CD4-positive, alpha-beta T cell treated with Interleukin-10 for 1 hour (primary cell): ENCODE measurements at regions not wholly inside any gene's neighbourhood (a gene's known extent, or its start where the extent isn't known, plus 50 kb on each side); places are given as distances from the start of the nearest gene placed in this dataset.
"Not testable (repeated sequence)": the region's sequence is repeated elsewhere in the genome, so short reads cannot be mapped to it uniquely, and the experiment has no call there.

Experiments used
- DNase-seq: peaks from one replicate; pipeline ENCODE4 v3.0.0-alpha.2; 2020

DNA sequence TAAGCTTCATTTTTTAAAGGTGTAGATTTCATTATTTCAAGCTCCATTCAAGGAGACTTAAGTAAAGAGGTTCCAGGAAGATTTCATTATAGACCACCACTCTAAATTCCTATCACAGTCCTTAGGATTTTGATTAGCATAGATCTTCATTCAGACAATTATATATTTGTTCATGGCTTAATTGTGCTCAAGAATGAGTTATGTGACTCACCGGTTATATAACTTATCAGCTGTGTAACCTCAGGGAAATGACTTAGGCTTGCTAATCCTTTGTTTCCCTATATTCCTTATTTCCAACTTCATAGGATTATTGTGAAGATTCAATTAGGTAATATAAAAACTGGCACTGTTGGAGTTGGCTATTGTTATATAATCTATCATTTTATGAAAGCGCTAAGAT is 632.8 kb upstream of the SPRY2 start:
- DNase-seq: no peak

DNA sequence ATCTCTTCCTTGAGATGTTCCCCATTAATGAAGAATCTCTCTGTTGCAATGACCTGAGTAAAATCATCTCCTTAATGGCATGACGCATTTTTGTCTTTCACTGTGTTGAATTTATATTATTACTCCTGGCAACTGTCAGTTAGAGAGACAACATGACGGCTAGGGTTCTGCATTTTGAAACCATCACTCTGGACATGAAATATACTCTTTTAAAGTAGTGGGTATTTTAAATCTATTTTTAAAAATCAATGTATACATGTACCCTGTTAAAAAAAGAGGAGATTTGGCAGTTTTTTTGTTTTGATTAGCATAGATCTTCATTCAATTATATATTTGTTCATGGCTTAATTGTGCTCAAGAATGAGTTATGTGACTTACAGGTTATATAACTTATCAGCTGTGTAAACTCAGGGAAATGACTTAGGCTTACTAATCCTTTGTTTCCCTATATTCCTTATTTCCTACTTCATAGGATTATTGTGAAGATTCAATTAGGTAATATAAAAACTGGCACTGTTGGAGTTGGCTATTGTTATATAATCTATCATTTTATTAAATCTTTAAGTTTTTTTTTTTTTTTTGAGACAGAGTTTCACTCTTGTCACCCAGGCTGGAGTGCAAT is 632.0 kb upstream of the SPRY2 start:
- DNase-seq: no peak

DNA sequence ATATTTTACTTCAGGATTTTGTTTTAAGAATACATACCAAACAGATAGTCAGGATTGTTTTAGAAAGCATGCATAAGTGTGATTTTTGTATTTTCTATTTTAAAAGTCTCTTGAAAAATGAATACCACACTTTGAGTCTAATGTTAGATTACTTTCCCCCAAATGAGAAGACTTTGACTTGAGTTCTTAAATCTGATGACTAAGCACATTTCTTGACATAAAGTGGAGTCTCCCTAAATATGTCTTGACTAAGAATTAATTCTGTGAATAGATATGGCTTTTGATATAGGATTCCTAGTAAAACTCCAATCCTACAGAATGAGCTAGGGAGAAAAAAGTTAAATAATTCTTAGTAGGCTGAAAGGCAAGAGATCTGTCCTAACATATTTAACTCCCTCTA is 624.2 kb upstream of the SPRY2 start:
- DNase-seq: no peak

DNA sequence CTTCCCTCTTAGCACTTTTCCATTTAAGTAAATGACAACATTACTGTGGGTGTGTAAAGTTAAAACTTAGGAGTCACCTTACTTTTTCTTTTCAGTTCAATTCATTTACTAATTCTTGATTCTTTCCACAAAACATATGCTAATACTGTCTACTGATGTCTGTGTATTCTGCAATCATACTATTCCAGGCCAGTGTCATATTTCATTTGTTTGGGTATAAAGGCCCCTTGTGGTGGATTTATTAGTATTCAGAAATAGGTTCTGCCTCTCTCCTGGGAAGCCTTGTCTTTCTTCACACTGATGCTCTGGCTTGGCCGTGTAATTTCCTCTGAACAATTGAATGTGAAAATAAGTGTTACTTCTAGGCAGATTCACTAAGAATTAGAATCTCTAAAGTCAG is 621.9 kb upstream of the SPRY2 start:
- DNase-seq: no peak

DNA sequence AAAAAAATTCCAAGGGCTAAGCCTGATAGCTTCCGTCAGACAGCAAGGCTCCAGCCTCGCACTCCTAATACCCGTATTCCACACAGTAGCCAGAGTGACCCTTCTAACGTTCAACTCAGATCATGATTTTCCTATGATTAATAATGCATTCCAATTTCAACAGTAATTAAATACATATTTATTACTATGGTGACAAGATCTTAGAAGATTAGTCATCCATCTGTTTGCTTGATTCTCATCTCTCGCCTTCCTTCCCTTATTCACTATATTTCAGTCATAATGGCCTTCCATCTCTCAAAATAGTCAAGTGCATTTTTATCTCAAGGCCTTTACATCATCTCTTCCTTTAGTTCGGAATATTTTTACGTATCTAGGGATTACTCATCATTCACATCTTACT is 621.2 kb upstream of the SPRY2 start:
- DNase-seq: no peak

DNA sequence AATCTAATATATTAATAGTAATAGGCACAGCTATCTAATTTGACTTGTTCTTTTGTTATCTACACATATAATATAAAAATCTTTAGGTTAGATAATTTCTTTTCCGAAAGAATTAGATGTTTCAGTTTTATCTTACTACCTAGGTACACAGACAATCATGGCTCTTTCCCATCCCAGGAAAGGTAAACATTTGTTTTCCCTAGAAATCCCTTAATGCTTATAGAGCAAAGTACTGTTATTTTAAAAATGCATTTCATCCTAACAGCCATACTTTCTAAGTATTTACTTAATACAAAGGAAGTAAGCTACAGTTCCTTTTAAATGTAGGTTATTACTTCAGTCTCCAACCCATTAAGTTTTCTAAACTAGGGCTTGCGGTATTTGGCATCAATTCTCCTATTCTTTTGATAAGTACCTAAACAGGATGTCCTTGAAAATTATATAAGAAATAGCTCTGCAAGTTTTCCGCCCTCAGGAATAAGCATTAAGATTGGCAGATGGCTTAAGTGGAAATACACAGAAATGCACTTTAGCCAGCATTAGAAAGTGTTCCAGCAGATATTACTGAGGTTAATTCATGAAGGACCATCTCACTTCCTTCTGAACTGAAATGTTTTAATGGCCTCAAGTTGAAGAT is 616.2 kb upstream of the SPRY2 start:
- no peak for DNase-seq

DNA sequence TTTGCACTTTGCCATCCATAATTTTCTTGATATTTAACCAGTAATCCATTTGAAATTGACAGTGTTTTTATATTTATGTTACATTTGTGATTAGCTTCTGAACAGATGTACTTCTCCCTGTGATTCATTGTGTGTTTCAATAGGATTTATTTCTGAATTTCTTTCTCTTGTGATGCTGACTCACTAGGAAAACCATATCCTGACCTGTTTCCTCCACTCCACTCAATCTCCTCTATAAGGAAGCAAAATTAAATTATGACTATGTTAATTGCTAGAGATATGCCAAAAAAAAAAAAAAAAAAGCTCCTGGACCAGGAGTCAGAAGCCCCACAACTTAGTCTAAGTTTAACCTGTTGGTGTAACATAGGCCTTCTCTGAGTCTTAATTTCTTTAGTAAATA is 614.6 kb upstream of the SPRY2 start:
- DNase-seq: no peak

DNA sequence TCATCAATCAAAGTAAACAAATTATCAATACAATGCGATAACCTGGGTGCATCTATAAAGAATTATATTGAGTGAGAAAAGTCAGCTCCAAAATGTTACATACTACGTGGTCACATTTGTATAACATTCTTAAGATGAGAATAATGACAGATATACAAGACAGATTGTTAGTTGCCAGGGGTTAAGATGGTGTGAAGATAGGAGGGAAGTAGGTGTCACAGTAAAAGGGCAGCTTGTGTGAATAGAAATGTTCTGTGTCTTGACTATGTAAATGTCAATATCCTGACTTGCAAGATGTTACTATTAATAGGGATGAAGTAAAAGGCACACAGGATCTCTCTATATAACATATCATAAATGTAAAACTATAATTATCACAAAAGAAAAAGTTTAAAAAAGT is 611.2 kb upstream of the SPRY2 start:
- no peak for DNase-seq

DNA sequence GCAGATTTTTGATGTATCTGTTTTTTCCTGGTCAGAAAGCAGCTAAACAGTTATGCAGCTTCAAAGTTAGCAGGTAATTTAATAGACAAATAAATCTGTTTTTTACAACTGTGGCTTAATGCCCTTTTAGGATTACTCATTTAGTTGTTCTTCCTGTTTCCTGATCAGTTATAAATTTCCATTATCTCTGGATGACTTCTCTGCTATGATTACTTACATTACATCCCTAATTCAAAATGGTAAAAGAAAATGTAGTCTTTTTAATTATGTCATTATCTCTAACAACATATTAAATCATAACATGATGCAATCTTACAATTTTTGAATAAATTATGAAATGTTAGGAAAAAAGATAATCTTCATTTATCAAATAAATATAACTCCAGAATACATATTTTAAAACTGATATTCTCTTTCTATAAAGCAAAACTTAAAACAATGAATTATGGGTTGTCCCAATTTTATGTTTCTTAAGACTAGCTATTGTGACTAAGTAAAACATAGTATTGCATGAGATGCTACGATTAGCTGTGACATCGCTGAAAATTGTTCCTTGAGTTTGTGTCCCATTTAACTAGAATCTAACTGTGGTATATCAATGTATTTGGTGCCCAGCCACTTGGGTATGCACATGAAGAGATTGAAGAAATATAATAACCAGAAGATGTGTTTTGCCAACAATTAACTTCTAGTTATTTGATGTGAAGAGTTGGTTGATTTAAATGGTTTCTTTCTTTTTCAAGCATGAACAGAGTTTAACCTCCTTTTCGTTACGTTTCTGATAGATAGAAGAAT is 605.3 kb upstream of the SPRY2 start:
- DNase-seq: no peak

DNA sequence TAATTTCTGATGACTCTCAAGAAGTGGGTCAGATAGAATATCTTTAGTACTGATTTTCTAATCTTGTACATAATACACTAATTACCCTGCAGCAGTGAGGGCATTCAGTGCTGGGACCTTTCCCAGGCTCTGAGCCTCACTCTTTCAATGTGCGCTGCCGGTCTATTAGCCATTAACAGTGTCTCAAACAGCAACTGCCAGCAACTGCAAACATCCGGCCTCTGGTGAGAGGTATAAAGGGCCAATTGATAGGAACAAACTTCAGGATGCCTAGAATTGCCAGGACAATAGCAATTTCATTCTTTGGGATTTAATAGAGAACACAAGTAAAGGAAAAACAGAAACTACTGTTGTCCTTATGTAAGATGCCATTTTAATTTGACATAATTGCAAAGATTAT is 604.4 kb upstream of the SPRY2 start:
- DNase-seq: no peak

DNA sequence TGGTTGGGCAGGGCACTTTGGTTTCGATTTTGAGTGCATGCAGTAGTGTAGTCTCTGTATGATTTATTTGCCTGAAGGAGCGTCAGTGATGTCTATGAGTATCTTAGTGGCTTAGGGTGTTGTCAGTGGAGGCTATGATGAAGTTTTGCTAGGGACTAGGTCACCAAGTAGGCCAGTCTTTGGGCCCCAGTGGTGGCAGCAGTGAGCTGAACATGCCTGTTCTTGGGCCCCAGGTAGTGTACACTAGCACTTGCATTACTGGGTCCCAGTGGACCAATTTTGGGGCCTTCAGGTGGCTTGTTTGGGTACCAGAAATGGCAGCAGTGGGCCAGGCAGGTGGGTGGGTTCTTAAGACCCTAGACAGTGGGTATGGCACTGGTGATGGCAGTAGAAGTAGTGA is 598.7 kb upstream of the SPRY2 start:
- no peak for DNase-seq

DNA sequence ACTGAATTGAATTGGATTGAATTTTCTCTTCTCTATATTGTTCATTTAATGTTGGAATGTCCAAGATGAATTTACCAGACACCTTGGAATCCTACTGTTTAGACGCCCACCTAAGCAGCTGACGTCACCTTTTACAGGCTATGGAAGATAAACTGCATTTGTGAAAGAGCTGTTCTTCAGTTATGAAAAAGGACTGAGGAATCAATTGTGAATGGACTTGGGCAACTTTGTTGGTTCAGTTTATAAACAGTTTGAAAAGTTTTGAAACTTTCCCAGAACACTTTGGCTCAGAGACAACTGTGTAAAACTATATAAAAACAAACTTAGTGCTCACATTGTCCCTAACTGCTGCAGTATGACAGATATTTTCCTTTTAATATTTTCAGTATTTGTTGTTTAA is 590.8 kb upstream of the SPRY2 start:
- no peak for DNase-seq

DNA sequence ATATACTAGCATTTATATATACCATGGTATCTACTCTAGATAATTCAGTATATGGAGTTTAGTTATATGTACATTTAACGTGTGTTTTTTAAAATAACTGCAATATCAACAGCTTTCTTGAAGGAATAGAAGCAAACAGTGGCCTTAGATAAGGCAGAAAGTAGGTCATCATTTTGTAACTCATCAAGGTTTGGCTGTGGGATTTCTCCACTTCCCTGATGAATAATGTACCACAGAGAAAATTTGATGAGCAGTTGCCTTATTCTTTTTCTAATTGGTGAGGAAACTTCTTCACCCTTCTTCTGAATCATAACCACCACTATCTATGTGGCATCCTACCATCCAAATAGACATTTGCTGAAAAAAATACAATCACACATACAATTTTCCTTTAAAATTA is 590.2 kb upstream of the SPRY2 start:
- DNase-seq: no peak

DNA sequence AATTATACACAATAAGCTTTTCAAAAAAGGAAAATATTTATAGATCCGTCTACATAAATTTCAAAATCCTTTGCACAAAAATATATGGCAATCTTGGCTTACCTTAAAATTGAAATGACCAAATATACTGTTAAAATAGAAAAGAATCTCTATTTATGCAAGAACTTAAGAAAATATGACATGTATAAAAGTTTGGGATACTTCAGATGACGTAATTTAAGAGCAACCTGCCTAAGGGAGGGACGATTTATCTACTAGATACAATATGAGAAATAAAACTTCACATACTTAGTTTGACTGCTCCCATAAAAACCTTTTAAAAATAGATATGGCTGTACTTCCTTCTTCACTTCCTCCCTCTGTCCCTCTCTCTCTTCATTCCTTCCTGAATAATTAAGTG is 587.3 kb upstream of the SPRY2 start:
- DNase-seq: no peak

DNA sequence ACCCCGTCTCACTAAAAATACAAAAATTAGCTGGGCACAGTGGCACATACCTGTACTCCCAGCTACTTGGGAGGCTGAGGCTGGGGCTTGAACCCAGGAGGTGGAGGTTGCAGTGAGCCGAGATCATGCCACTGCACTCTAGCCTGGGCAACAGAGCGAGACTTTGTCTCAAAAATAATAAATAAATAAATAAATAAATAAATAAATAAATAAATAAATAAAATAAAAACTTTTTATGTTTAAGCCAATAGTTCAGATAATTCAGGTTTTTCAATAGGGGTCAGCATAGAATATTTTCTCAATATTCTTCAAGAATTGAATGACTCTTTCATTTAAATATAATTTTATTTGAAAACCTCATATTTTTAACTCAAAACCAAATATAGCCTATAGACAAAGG is 585.1 kb upstream of the SPRY2 start:
- DNase-seq: not testable (repeated sequence)

DNA sequence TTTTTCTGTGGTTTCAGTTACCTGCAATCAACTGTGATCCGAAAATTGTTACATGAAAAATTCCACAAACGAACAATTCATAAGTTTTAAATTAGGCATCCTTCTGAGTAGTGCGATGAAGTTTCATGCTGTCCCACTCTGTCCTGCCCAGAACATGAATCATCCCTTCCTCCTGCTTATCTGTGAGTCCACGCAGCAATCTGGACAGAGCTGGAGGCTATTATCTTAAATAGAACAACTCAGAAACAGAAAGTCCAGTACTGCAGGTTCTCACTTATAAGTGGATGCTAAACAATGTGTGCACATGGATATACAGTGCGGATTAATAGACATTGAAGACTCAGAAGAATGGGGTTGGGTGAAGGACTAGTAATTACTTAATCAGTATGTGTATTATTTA is 583.7 kb upstream of the SPRY2 start:
- DNase-seq: no peak

DNA sequence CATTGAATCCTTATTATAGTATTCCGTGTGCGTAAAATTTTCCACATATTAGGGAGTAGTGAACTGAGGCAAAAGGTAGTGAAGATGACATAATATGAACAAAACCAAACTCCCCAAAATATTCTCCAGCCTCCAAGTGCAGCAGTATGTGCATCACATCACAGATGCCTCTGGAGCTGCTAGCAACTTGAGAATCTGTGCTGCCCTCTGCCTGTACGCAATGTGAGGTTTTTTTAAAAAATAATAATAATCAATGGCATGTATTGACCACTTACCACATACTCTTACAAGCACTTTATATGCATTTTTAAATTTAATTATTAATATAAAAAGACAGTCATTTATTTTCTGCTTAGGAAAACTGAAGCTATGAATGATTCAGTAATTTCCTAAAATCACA is 583.0 kb upstream of the SPRY2 start:
- no peak for DNase-seq

DNA sequence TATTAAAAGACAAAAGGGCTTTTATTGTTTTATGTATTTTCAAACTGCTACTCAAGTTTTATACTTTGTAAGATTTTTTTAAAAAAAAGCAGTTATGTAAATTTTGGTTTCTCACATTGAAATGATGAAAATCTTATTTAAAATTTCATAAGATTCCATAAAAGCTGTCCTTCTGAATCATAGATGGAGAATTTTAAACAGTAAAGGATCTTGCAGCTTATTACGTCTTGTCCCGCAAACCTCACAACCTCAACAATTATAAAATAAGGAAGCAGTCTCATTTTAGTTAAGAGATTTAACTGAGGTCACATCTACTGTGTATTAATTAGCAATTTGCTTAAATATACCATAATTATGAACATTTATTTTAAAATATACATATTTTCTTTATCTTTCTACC is 581.0 kb upstream of the SPRY2 start:
- DNase-seq: no peak

DNA sequence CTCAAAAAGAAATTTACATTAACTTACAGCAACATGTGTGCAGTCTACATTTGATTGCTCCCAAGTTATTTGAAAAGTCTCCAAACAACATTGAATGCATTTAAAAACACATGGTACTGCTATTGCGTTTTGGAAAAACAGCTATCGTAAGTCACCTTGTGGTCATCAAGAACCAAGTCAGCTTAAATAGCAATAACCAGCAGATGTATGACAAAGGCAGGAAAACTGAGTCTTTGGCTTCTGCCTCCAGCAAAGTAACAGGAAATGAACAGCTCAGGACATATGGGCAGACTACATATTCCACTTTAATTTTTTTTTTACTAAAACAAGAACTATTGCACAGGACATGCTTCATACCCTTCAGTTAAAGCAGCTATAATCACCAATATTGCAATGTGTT is 580.6 kb upstream of the SPRY2 start:
- no peak for DNase-seq

DNA sequence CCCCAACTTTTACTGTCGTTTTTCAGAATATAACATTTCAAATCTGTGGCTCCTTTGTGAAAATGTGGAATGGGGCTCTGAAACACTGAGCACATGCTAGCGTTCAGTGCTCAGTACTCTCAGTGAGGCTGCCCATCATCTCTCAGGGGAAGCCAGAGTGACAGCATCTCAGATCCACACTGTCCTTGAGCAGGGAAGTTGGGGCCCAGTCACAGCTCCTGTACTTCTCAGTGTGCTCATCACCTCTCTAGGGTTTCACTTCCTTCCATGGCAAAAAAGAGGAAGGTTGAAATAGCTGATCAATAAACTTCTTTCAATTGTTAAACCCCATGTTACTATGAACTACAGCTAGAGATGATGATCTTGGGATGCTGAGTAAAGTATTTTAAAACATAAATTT is 565.9 kb upstream of the SPRY2 start:
- DNase-seq: no peak

DNA sequence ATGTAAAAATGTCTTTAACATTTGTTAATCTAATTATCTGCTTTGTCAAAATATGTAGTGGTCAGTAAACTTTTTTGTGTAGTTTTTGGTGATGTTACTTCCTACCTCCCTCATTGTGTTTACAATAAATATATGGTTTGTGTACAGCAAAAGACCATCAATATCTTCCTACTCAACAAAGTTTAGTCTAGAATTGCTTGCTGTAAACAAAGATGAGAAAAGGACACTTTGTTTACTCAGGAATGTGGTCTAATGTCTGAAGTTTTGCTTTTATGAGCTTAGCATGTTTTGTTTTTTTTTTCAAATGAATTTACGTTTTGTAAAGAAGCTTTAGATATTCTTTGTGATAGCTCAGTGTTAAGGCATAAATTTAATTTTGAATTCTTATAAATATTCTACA is 563.5 kb upstream of the SPRY2 start:
- no peak for DNase-seq

DNA sequence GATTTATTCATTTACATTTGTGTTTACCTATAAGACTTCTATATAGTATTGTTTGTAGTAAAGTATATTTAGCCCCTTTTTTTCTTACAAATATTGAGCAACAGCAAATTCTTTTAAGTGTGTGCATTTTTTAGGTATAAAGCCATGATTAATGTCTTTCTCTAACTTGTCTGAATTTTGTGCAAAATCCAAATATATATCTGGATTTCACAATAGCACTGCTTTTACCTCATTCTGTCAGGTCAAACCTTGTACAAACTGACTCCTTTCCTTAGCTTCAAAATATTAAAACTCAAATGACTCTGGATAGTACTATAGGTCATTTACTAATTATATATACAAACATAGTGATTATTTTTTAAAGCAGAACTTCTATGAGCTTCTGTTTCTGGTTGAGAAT is 563.0 kb upstream of the SPRY2 start:
- no peak for DNase-seq

DNA sequence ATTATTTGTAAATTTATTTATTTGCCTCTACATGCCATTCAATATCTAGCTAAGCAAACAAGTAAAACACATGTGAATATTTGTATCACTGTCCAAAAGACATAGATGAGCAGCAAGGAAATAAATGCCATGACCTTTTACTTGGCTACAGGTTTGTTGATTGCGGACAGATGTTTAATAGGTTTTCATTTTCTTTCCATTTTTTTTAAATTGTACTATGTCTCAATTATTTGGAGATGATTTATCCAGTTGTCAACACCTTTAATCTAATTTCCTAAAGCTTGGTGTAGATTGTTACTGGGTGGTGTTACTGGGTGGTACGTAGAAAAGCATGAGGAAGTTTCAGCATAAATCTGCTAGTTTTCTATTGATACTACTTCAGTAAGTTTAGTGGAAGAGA is 560.6 kb upstream of the SPRY2 start:
- no peak for DNase-seq

DNA sequence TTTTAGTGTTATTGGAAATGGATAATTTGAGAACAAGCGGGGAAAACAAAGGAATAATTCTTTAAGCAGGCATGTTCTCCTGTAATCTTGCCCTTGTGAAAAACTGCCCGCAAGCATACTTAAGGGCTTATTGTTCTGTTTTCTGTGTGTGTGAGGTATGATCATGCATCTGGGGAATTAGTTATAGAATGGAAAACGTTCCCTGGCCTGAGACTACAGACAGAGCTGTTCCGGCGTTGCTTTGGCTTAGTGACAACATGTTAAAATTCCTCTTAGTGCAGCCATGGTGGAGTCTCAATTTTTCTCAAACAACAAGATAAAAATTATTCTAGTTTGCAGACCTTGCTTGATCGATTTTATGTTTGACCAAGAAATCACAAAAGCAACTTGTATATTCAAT is 560.2 kb upstream of the SPRY2 start:
- DNase-seq: no peak

DNA sequence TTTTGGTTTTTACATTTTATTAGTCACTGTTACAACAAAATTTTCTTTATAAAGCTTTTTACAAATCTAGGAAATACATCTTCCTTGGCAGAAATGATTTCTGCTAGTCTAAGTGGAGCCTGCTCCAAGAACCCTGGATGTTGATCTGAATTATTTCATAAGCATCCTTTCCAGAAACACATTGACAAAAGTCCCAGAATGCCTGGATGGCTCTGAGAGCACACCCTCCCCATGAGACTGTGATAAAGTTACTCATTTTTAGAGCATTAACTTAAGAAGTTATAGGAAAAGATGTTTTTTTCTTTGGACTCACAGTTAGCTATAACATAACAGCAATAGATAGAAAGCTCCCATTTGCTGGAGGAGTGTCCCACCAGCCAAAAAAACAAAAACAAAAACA is 559.6 kb upstream of the SPRY2 start:
- no peak for DNase-seq
